ENCODE measurements at regions not wholly inside any gene's neighbourhood (a gene's known extent, or its start where the extent isn't known, plus 50 kb on each side); places are given as distances from the start of the nearest gene placed in this dataset.

DNA sequence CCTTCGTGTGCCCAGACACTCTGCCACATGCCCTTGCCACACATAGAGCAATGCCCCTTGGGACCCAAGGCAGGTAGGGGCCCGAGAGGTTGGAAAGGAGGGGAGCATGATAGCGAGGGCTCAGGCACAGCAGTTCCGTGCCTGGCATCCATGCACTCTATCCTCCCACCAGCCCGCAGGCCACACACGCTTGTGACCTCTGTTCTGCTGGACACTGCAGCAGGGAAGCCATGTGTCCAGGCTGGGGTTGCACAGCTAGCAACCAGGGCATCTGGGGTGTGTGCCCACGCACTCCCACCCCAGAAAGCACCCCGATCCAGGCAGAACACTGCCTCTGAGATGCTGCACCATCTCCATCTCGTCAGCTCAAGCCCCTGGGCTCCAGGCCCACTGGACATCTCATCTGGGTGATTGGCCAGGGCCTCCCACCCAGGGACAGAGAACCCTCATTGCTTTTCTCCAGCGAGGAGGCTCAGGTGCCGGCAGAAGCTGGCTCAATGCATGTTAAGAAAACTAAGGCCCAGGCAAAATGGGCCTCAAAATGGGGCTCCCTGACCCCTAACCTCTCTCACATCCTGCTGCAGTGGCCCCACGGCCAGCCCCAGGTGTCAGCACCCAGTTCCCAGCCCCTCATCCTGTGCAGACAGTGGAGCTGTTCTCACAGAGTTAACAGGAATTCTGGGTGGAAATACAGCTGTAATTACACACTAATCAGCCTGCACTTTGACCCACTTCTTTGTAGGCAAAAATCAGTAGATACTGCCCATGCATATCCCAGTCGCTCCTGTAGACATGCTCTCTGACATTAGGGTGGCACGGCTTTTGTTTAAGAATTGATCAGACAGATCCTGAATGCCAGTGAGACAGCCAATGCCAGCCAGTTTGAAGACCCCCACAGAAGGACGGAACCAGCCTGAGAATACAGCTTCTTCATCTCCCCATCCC lies 173.9 kb upstream of the B3GAT1 start:
- TF ChIP-seq, protein P1, sequence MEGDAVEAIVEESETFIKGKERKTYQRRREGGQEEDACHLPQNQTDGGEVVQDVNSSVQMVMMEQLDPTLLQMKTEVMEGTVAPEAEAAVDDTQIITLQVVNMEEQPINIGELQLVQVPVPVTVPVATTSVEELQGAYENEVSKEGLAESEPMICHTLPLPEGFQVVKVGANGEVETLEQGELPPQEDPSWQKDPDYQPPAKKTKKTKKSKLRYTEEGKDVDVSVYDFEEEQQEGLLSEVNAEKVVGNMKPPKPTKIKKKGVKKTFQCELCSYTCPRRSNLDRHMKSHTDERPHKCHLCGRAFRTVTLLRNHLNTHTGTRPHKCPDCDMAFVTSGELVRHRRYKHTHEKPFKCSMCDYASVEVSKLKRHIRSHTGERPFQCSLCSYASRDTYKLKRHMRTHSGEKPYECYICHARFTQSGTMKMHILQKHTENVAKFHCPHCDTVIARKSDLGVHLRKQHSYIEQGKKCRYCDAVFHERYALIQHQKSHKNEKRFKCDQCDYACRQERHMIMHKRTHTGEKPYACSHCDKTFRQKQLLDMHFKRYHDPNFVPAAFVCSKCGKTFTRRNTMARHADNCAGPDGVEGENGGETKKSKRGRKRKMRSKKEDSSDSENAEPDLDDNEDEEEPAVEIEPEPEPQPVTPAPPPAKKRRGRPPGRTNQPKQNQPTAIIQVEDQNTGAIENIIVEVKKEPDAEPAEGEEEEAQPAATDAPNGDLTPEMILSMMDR (IDR thresholded peaks at IDR 0.05) = no peak
- no peak for TF ChIP-seq POLR2A (IDR thresholded peaks at IDR 0.05)

Data from body of pancreas (tissue), 4 donors.